AG04450 (cell line): ENCODE measurements at regions not wholly inside any gene's neighbourhood (a gene's known extent, or its start where the extent isn't known, plus 50 kb on each side); places are given as distances from the start of the nearest gene placed in this dataset.

Source experiments
- CTCF ChIA-PET: fragments of 300-600, 350-600 bp; formaldehyde crosslinking; extraction: SDS; loops from one replicate; lab custom pipeline; 2022; ENCODE audit warnings: antibody characterized with exemption, inconsistent platforms; lab: Charles Lee
- POLR2A ChIA-PET: fragments of 350-600 bp; formaldehyde crosslinking; extraction: SDS; loops from one replicate; lab custom pipeline; 2021; ENCODE audit warnings: antibody characterized with exemption, inconsistent platforms; lab: Yijun Ruan, JAX
- DNase-seq: peaks from one replicate; pipeline ENCODE4 v3.0.0-alpha.2; 2011; ENCODE audit warnings: low read depth, low spot score
- H3K27ac ChIP-seq: one replicate; pipeline ENCODE4 v1.5.1; 2012; ENCODE audit warnings: low read depth, low read length, control low read depth
- H3K27me3 ChIP-seq: one replicate; pipeline ENCODE4 v1.6.0; 2012; ENCODE audit warnings: low read length; ENCODE audit not compliant: control insufficient read depth, insufficient read depth
- H3K4me3 ChIP-seq: 2 replicates; pipeline ENCODE4 v1.5.1; 2011; ENCODE audit warnings: mild to moderate bottlenecking, low read depth, low read length, control low read depth
- H3K9me3 ChIP-seq: 2 replicates; pipeline ENCODE4 v1.5.1; 2012; ENCODE audit warnings: low read length; ENCODE audit not compliant: control insufficient read depth, insufficient read depth
- TF ChIP-seq, protein P1 (sequence below): IDR thresholded peaks from 2 replicates; pipeline ENCODE4 v1.5.1; 2011; ENCODE audit warnings: low read depth, low read length, control low read depth, inconsistent platforms

- no peak for DNase-seq
- peaks cover 24% of the 10 kb centered on the region for H3K27me3 ChIP-seq
- CTCF ChIA-PET: interaction anchor here (5.8 kb wide), 1 partner anchor 14 kb away, joined by 38 read pairs; no protein-coding TSS in a partner anchor
- TF ChIP-seq, protein P1, sequence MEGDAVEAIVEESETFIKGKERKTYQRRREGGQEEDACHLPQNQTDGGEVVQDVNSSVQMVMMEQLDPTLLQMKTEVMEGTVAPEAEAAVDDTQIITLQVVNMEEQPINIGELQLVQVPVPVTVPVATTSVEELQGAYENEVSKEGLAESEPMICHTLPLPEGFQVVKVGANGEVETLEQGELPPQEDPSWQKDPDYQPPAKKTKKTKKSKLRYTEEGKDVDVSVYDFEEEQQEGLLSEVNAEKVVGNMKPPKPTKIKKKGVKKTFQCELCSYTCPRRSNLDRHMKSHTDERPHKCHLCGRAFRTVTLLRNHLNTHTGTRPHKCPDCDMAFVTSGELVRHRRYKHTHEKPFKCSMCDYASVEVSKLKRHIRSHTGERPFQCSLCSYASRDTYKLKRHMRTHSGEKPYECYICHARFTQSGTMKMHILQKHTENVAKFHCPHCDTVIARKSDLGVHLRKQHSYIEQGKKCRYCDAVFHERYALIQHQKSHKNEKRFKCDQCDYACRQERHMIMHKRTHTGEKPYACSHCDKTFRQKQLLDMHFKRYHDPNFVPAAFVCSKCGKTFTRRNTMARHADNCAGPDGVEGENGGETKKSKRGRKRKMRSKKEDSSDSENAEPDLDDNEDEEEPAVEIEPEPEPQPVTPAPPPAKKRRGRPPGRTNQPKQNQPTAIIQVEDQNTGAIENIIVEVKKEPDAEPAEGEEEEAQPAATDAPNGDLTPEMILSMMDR: no peak
- no peak overlapping the region for H3K4me3 ChIP-seq
- no peak overlapping the region for H3K27ac ChIP-seq
- H3K9me3 ChIP-seq: no peaks in the 10 kb centered on the region
- POLR2A ChIA-PET: no interaction called here
Measured at GRCh38 chr2:217636991-217637561, 365.7 kb downstream of the TNS1 start.

DNA sequence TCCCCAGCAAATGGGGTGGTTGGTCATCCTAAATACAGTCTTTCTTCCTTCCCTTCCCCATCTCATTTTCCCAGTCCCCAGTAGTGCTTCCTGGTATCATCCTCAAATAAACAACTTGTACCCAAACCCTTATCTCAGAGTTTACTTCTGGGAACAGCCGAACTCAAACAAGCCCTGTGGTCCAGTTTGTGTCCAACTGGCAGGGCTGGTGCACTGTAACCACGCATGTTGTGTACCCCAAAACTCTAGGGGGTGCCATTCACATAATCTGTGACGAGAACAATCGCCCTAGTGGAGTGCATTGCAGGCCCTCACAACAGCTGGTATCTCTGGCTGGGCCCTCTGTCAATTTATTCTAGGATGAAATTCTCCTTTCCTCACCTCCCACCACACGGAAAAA is 366.2 kb downstream of the TNS1 start:
- ChIA-PET POLR2A (no interaction called here), CTCF (interaction anchor here (0.6 to 5.8 kb wide), 2 partner anchors 10 to 15 kb away, joined by 3 to 38 read pairs; no protein-coding TSS in a partner anchor)
- no peak overlapping the region for H3K4me3 ChIP-seq
- H3K9me3 ChIP-seq: no peaks in the 10 kb centered on the region
- TF ChIP-seq, protein P1: no peak
- peaks cover 22% of the 10 kb centered on the region for H3K27me3 ChIP-seq
- no peak overlapping the region for H3K27ac ChIP-seq
- DNase-seq: no peak

GRCh38 chr2:217634871-217635270 is 367.9 kb downstream of the TNS1 start:
- TF ChIP-seq, protein P1: no peak
- POLR2A ChIA-PET: no interaction called here
- no peak overlapping the region for H3K27ac ChIP-seq
- H3K27me3 ChIP-seq: peaks cover 28% of the 10 kb centered on the region
- H3K4me3 ChIP-seq: no peak overlapping the region
- no peak for DNase-seq
- CTCF ChIA-PET: interaction anchor here (1.2 to 5.8 kb wide), 3 partner anchors 12 to 78 kb away, joined by 4 to 38 read pairs (median 5); no protein-coding TSS in a partner anchor
- no peaks in the 10 kb centered on the region for H3K9me3 ChIP-seq

DNA sequence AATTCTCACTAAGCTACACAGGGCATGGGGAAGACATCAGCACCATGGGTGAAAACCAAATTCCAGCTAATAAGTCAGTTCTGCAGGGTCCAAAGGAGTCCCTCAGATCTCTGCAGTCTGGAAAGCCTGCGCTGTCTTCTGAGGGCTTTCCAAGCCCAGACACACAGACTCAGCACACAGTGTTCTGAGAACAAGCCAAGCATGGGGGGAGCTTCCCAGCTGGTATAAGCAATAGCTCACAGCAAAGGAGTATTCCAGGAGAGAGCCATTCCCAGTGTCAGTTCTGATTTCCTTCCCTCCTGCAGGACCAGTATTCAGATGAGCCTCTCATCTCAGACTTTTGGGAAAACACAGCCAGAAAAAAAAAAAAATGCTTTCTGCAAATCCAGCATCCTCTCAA is 370.8 kb downstream of the TNS1 start:
- H3K9me3 ChIP-seq: no peaks in the 10 kb centered on the region
- CTCF ChIA-PET: interaction anchor here (1.1 to 1.3 kb wide), 2 partner anchors 18 to 81 kb away, joined by 5 to 7 read pairs; no protein-coding TSS in a partner anchor
- no peak overlapping the region for H3K27ac ChIP-seq
- H3K4me3 ChIP-seq: no peak overlapping the region
- TF ChIP-seq, protein P1: no peak
- POLR2A ChIA-PET: no interaction called here
- no peak for DNase-seq
- H3K27me3 ChIP-seq: peaks cover 28% of the 10 kb centered on the region

DNA sequence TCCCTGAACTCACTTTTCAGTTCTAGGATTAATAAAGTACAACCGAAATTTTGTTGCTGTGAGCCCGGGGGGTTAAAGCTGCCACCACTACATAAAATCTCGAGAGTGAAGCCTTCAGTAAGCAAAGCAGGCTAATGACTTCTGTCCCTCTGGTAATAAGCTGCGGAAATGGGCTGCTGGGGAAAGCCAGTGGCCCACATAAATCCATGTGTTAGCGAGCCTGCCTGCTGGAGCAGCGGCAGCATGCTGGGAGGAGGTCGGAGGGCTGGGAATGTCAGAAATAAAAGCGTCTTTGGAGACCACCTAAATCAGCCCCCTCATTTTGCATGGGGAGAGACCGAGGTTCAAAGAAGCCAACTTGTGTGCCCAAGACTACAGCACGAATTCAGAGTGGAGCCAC is 371.7 kb downstream of the TNS1 start:
- CTCF ChIA-PET: interaction anchor here (1.1 to 1.3 kb wide), 2 partner anchors 19 to 82 kb away, joined by 5 to 7 read pairs; no protein-coding TSS in a partner anchor
- POLR2A ChIA-PET: no interaction called here
- Histone ChIP-seq H3K27me3 (peaks cover 27% of the 10 kb centered on the region), H3K9me3 (no peaks in the 10 kb centered on the region), H3K4me3 (no peak overlapping the region), H3K27ac (no peak overlapping the region)
- TF ChIP-seq, protein P1: no peak
- DNase-seq: no peak
